ENCODE measurements at regions not wholly inside any gene's neighbourhood (a gene's known extent, or its start where the extent isn't known, plus 50 kb on each side); places are given as distances from the start of the nearest gene placed in this dataset.

DNA sequence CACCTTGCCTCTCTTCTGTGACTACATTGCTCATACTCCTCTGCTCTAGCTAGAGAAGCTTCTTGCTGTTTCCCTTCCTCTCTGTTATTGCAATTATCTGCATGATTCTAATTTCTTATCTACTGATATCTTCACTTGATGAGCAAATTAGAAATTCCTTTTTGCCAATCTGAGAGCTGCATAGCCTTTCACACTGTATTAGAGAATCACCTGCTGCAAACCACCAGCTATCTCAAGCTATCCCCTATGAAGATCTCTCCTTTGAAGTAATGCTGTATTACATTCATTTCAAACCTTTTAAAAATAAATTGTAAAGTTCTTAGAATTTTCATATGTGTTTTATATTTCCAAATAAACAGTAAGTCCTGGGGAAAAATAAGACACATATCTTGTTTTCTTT is 89.0 kb upstream of the ZNF804B start (continued):
- TF ChIP-seq, protein P1, sequence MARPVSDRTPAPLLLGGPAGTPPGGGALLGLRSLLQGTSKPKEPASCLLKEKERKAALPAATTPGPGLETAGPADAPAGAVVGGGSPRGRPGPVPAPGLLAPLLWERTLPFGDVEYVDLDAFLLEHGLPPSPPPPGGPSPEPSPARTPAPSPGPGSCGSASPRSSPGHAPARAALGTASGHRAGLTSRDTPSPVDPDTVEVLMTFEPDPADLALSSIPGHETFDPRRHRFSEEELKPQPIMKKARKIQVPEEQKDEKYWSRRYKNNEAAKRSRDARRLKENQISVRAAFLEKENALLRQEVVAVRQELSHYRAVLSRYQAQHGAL (CRISPR knock-in tag; IDR thresholded peaks at IDR 0.05; ENCODE audit: not compliant biosample characterization): no peak
- TF ChIP-seq THAP9 (CRISPR knock-in tag; IDR thresholded peaks at IDR 0.05; ENCODE audit: borderline replicate concordance) (no peak), ZBTB38 (CRISPR knock-in tag; IDR thresholded peaks at IDR 0.05) (no peak), NFKBIZ (CRISPR knock-in tag; IDR thresholded peaks at IDR 0.05) (no peak), AHR (CRISPR knock-in tag; IDR thresholded peaks at IDR 0.05) (no peak), RFXANK (CRISPR knock-in tag; IDR thresholded peaks at IDR 0.05) (no peak), ZNF615 (CRISPR knock-in tag; IDR thresholded peaks at IDR 0.05; ENCODE audit: borderline replicate concordance) (no peak), KAT2B (IDR thresholded peaks at IDR 0.05; ENCODE audit: borderline replicate concordance, low read depth, low read length) (no peak)
- TF ChIP-seq, protein P2, sequence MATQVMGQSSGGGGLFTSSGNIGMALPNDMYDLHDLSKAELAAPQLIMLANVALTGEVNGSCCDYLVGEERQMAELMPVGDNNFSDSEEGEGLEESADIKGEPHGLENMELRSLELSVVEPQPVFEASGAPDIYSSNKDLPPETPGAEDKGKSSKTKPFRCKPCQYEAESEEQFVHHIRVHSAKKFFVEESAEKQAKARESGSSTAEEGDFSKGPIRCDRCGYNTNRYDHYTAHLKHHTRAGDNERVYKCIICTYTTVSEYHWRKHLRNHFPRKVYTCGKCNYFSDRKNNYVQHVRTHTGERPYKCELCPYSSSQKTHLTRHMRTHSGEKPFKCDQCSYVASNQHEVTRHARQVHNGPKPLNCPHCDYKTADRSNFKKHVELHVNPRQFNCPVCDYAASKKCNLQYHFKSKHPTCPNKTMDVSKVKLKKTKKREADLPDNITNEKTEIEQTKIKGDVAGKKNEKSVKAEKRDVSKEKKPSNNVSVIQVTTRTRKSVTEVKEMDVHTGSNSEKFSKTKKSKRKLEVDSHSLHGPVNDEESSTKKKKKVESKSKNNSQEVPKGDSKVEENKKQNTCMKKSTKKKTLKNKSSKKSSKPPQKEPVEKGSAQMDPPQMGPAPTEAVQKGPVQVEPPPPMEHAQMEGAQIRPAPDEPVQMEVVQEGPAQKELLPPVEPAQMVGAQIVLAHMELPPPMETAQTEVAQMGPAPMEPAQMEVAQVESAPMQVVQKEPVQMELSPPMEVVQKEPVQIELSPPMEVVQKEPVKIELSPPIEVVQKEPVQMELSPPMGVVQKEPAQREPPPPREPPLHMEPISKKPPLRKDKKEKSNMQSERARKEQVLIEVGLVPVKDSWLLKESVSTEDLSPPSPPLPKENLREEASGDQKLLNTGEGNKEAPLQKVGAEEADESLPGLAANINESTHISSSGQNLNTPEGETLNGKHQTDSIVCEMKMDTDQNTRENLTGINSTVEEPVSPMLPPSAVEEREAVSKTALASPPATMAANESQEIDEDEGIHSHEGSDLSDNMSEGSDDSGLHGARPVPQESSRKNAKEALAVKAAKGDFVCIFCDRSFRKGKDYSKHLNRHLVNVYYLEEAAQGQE (IDR thresholded peaks at IDR 0.05; ENCODE audit: borderline replicate concordance in 1 of 2, low read depth in 1 of 2, low read length in 2 of 2): no peak
